GM18907 (cell line): ENCODE measurements at regions not wholly inside any gene's neighbourhood (a gene's known extent, or its start where the extent isn't known, plus 50 kb on each side); places are given as distances from the start of the nearest gene placed in this dataset.
"Not testable (repeated sequence)": the region's sequence is repeated elsewhere in the genome, so short reads cannot be mapped to it uniquely, and the experiment has no call there.

Source experiments
- ATAC-seq: cut with Tn5 transposase; IDR thresholded peaks from one replicate; pipeline ENCODE4 v1.9.1; 2021; ENCODE audit warnings: mild to moderate bottlenecking, moderate library complexity; ENCODE audit not compliant: unreplicated experiment

DNA sequence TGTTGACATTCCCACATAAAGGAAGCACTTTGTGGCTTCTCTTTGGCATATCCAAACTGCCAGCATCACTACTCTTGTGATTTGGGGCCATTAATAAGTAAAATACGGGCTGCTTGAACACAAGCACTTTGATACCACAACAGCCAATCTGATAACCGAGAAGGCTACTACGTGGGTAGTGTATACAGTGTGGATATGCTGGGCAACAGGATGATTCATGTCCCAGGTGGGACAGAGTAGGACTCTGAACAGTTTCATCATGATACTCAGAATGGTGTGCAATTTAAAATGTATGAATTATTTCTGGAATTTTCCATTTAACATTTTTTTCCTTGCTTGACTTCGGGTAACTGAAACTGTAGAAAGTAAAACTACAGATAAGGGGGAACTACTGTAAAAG is 225.0 kb upstream of the DDHD1 start:
- no peak for ATAC-seq

- no peak for ATAC-seq
Observed at GRCh38 chr14:53376064-53376463, 222.9 kb upstream of the DDHD1 start.

DNA sequence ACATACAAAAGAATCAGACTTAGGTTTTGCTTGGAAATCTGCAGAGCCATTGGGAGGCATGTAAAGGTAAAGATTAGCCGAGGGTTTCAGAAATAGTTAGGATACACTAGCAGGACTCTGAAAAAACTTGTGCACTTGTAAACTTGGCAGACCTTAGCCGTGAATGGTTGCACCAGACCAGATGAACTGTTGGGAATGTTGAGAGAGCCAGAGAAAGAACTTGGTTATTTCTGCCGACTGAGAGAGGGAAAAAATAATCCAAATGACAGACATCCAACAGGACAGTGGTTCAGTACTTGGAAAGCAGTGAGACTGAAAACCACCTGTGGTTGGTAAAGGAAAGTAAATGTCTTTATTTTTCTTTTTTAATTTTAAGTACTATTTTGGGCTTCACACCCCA is 222.5 kb upstream of the DDHD1 start:
- no peak for ATAC-seq

DNA sequence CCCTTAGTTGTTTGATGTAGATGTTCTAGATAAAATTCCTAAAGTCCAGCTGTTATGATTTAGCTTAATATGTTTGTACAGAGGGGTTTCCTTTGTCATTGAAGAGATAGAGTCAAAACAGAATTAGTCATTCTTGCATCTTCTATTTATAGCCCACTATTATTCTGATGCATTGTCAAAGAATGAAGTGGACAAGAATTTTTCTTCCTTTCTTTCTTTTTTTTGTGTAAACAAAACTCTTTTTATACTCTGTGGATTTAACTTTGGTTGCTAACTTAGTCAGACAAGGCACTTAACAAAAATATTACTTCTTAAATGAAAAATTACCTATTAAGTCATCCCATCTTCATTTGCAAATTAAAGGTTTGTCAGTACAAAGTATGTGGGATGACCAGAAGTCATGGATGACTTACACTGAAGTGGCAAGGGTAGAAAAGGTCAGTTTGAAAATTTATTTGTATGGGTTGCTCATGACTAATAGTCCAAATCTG is 215.6 kb upstream of the DDHD1 start:
- ATAC-seq, result no peak

DNA sequence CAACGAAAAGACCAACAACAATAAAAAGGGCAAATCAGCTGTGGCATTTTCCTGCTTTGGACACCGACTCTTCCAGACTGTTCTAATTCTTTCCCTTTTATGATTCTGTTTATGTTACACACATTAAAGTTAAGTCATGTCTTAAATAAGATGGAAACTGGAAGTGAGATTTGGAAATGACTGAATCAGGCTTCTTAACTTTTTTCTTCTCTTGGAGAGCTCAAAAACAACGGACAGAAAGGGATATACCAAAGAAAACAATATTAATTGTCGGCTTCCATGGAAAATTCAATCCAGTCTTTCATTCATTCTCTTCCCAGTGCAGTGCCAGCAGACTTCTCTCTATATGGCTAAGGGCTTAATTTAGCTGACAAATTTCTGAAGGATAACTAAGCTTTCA is 214.9 kb upstream of the DDHD1 start:
- no peak for ATAC-seq

- no peak for ATAC-seq
Observed at GRCh38 chr14:53367644-53368026, 214.5 kb upstream of the DDHD1 start.

GRCh38 chr14:53365486-53366130 is 212.5 kb upstream of the DDHD1 start:
- ATAC-seq, result no peak

- ATAC-seq, result not testable (repeated sequence)
Observed at GRCh38 chr14:53362916-53363315, 209.8 kb upstream of the DDHD1 start.

- no peak for ATAC-seq
Observed at GRCh38 chr14:53360829-53361228, 207.7 kb upstream of the DDHD1 start.

DNA sequence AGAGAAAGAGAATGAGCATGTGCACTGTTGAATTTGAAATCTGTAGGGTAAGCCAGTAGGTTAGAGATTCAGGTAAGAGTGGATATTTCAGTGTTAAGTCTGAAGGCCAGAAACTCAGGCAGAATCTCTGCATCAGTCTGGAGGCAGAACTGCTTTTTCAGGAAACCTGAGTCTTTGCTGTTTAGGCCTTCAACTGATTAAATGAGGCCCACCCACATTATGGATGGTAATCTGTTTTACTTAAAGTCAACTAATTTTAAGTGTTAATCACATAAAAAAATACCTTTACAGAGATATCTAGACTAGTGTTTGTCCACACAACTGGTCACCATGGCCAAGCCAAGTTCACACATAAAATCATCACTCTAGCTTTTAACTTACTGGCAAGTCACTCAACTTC is 205.0 kb upstream of the DDHD1 start:
- ATAC-seq, result no peak

DNA sequence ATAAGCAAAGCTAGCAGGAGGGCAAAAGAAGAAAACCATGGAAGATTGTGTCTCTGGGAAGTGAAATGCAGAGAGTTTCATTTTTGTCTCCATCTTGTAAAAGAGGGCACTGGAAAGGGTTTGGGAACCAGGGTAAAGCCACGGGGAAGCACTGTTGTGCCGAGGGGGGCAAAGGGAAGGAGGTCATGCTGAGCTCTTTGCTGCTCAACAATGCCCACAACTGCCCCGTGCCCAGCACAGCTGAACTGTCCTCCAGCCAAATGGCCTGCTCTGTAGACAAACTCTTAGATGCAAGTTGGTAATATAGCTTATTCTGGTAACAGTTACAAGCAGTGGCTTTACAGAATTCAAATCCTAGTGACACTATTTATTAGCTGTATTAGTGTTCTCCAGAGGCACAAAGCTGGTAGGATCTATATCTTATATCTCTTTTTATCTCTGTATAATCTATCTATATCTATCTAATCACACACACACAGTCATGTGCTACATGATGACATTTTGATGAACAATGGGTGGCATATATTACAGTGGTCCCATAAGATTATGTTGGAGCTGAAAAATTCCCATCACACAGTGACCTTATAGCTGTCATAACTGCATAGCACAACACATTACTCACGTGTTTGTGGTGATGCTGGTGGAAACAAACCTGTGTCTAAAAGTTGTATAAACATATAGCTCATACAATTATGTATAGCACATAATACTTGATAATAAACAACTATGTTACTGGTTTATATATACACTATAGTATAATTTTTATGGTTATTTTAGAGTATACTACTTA is 203.4 kb upstream of the DDHD1 start:
- no peak for ATAC-seq

- no peak for ATAC-seq
Observed at GRCh38 chr14:53355581-53356112, 202.5 kb upstream of the DDHD1 start.

- no peak for ATAC-seq
Observed at GRCh38 chr14:53354336-53354735, 201.2 kb upstream of the DDHD1 start.

- ATAC-seq, result no peak
Observed at GRCh38 chr14:53350866-53351265, 197.7 kb upstream of the DDHD1 start.

DNA sequence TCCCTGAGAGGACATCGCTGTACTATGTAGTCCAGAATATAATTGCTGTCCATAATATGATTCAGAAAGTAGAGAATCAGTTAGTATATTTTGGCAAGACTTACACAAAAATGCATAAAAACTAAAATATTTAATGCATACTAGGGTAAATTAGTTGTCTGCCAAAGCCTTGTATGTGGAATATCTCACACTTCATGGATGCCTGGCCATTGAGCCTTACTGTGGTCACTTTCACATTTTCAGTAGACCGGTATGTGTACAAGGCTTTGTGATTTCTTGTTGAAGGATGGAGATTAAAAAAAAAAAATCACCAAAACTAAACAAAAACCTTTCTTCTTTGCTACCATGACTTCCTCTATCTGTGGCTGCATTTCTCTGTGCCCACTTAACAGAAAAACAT is 197.3 kb upstream of the DDHD1 start:
- ATAC-seq, result no peak

DNA sequence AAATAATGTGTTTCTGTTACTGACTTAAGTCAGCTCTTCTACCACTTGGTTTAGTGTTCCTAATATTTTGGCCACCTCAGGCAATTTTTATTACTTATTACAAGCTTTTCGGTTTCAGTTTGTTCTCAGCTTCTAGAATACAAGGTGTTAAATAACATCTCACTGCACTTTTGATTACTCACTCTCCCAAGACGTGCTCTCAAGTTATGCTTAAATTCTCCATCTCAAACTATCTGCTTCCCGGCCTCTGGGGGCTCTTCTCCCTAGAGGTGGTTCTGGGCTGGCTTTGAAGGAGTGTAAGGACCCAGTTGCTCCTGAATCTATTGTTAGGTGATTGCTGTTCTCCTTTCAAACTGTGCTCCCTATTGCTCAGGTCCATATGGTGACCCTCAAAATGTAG is 193.9 kb upstream of the DDHD1 start:
- no peak for ATAC-seq

DNA sequence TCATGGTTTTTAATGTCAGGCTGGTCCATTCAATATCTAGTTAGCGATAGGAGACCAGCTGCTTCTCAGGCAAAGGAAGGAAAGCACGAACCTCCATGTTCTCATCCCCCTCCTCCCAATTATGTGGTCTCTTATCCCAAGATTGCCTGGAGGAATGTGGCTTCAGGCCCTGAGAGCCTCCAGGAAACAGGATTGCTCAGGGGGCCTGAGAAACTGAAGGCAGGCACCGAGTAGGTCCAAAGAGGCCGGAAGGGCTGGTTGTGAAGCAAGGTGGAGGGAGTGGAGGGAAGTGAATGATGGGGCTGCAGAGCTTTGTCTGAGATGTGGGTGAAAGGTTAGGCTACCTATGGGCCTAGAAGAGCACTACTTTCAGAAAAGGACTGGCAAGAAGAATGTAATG is 188.2 kb upstream of the DDHD1 start:
- ATAC-seq, result no peak

- no peak for ATAC-seq
Observed at GRCh38 chr14:53338192-53338591, 185.1 kb upstream of the DDHD1 start.

GRCh38 chr14:53336729-53337128 is 183.6 kb upstream of the DDHD1 start:
- no peak for ATAC-seq

DNA sequence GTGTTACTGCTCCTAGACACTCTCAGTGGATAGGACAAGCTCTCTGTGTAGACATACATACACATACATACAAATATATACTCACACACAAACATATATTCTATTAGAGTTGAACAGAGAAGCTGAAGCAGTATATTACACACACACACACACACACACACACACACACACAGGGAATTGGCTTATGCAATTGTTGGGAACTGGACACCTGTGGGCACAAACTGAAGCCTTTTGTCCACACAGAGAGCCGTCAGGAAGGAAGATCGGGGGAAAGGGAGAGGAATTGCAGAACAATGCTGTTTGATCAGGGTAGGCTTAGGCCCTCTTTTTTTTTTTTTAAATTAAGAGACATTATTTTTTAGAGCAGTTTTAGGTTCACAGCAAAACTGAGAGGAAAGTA is 180.7 kb upstream of the DDHD1 start:
- no peak for ATAC-seq

GRCh38 chr14:53331921-53332320 is 178.8 kb upstream of the DDHD1 start:
- ATAC-seq, result no peak

GRCh38 chr14:53331247-53331646 is 178.1 kb upstream of the DDHD1 start:
- ATAC-seq, result no peak
